Suprapubic skin (tissue), 4 donors: ENCODE measurements at regions not wholly inside any gene's neighbourhood (a gene's known extent, or its start where the extent isn't known, plus 50 kb on each side); places are given as distances from the start of the nearest gene placed in this dataset.
A peak's percentile ranks its signal among the peaks of the same experiment; 100 is the strongest.

ENCODE experiments used
- DNase-seq, 2 donors: peaks; one replicate each; pipeline ENCODE4 v3.0.0-alpha.2; 2019; ENCODE audit warnings: low spot score in 2 of 2
- H3K27ac ChIP-seq: fragments of 200-600 bp; sonication (generic); one replicate; pipeline ENCODE4 v1.5.1; 2019
- H3K27me3 ChIP-seq: fragments of 200-600 bp; sonication (generic); one replicate; pipeline ENCODE4 v1.5.1; 2019
- H3K36me3 ChIP-seq: fragments of 200-600 bp; sonication (generic); one replicate; pipeline ENCODE4 v1.5.1; 2019
- H3K4me1 ChIP-seq: fragments of 200-600 bp; sonication (generic); one replicate; pipeline ENCODE4 v1.5.1; 2019
- H3K4me3 ChIP-seq: fragments of 200-600 bp; sonication (generic); one replicate; pipeline ENCODE4 v1.5.1; 2019; ENCODE audit warnings: mild to moderate bottlenecking
- H3K9me3 ChIP-seq: fragments of 200-600 bp; sonication (generic); one replicate; pipeline ENCODE4 v1.5.1; 2019
- EP300 ChIP-seq: sonication (generic); formaldehyde crosslinking; IDR thresholded peaks from one replicate; pipeline ENCODE4 v1.6.1; 2017; ENCODE audit warnings: antibody characterized with exemption
- POLR2A ChIP-seq, 2 donors: fragments of 450-650 bp; IDR thresholded peaks; one replicate each; pipeline ENCODE4 v1.6.1; 2017; ENCODE audit warnings: antibody characterized with exemption in 2 of 2, mild to moderate bottlenecking in 2 of 2, moderate library complexity in 2 of 2
- POLR2AphosphoS5 ChIP-seq, 3 donors: sonication (generic); formaldehyde crosslinking; IDR thresholded peaks; one replicate each; pipeline ENCODE4 v1.6.1; 2017; ENCODE audit warnings: antibody characterized with exemption in 3 of 3
- WGBS: methylation state at CpG from one replicate; pipeline ENCODE4 v1.1.5; 2018; 5-methylcytosine and 5-hydroxymethylcytosine counted together
- TF ChIP-seq, protein P1 (sequence below), 2 donors: fragments of 200-600 bp in 1 of 2; fragments of 450-650 bp in 1 of 2; sonication (generic) in 1 of 2; IDR thresholded peaks; one replicate each; pipeline ENCODE4 v1.5.1; 2016 to 2019; ENCODE audit warnings: antibody characterized with exemption in 2 of 2, mild to moderate bottlenecking in 1 of 2, moderate library complexity in 1 of 2

DNA sequence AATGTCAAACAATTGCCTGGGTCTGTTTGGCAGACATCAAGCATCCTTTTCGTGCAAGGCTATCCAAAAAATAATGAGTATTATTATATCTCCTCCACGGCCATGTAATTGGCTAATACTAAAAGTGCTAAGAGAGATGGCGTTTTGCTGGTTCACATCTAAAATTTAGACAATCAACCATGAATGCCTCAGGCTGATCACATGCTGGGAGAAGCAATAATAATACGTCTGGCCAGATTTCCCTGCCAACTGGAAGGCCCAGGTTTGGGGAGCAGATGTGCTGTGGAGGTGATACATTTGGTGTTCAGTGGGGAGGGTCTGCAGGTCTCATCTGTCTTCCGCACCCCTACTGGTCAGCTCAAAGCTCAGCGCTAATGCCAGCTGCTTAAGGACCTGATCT lies 60.3 kb upstream of the CREB1 start:
- no peak for TF ChIP-seq EP300
- no peak for TF ChIP-seq POLR2AphosphoS5 (IDR thresholded peaks at IDR 0.05)
- TF ChIP-seq, protein P1, sequence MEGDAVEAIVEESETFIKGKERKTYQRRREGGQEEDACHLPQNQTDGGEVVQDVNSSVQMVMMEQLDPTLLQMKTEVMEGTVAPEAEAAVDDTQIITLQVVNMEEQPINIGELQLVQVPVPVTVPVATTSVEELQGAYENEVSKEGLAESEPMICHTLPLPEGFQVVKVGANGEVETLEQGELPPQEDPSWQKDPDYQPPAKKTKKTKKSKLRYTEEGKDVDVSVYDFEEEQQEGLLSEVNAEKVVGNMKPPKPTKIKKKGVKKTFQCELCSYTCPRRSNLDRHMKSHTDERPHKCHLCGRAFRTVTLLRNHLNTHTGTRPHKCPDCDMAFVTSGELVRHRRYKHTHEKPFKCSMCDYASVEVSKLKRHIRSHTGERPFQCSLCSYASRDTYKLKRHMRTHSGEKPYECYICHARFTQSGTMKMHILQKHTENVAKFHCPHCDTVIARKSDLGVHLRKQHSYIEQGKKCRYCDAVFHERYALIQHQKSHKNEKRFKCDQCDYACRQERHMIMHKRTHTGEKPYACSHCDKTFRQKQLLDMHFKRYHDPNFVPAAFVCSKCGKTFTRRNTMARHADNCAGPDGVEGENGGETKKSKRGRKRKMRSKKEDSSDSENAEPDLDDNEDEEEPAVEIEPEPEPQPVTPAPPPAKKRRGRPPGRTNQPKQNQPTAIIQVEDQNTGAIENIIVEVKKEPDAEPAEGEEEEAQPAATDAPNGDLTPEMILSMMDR (IDR thresholded peaks at IDR 0.05), result no peak
- no peak for TF ChIP-seq POLR2A (IDR thresholded peaks at IDR 0.05)
- Histone ChIP-seq H3K36me3 (no peaks in the 10 kb centered on the region), H3K27ac (no peak overlapping the region), H3K9me3 (no peaks in the 10 kb centered on the region), H3K4me1 (peaks cover 5% of the 10 kb centered on the region), H3K4me3 (no peak overlapping the region), H3K27me3 (no peaks in the 10 kb centered on the region)
- 74% methylated on average over 5 of the region's 6 CpGs for WGBS
- DNase-seq, result no peak

DNA sequence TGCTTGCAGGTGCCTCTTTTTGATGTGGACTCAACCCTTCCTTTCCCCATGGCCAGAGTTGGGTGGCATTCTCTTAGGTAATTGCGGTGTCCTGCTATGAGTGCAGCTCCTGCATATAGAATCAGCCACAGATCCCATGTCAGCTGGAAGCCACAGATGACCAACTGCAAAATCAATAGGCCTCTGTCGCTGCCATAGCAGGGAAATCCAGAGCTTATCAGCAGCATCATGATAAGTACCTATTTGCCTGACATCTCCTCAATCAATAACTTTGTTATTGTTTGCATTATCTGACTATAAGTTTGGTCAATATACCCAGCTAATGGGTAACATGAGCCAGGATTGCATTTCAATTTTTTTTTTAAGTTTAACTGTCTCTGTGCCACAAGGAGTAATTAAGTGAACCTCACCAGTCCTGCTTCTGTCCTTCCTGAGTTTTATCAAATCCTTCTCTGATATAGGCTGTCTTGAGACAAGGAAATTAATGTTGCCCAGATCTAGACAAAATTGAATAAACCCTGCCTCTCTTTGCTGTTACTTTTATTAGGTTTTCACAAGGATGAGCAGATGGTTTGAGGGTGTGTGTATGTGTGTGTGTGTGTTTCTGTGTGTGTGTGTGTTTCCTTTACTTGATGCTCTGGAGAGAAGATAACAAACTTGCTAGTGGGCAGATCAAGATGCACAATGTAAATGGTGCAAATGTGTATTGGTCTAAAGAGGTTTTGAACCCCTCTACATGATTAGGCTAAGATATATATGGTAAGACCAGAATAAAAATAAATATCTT lies 59.6 kb upstream of the CREB1 start:
- Histone ChIP-seq H3K9me3 (no peaks in the 10 kb centered on the region), H3K27me3 (no peaks in the 10 kb centered on the region), H3K27ac (no peak overlapping the region), H3K4me3 (no peak overlapping the region), H3K4me1 (peaks cover 12% of the 10 kb centered on the region), H3K36me3 (no peaks in the 10 kb centered on the region)
- no peak for DNase-seq
- WGBS, result 95% methylated on average over 2 of the region's 2 CpGs
- no peak for TF ChIP-seq POLR2AphosphoS5 (IDR thresholded peaks at IDR 0.05)
- TF ChIP-seq POLR2A (IDR thresholded peaks at IDR 0.05), result no peak
- no peak for TF ChIP-seq EP300

DNA sequence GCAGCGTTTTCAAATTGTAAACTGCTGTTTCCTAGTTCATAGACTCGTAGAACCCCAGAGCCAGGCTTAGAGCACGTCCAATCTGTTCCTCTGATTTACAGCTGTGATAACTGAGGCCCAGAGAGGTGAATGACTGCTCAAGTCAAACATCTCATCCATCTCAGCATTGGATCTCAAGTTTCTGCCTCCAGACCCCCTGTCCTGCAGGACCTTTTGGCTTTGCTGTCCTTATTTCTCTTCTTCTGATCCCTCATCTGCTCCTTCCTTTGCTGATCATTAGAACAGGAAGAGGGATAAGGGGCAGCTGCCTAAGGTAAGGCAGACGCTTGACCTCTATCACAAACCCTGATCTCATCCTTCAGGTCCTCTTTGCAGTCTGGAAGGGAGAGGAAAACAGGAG lies 58.5 kb upstream of the CREB1 start:
- no peaks in the 10 kb centered on the region for H3K27me3 ChIP-seq
- H3K36me3 ChIP-seq, result no peaks in the 10 kb centered on the region
- 83% methylated on average over 4 of the region's 4 CpGs for WGBS
- DNase-seq, result no peak
- no peak for TF ChIP-seq EP300
- no peak overlapping the region for H3K27ac ChIP-seq
- H3K4me1 ChIP-seq, result peaks cover 12% of the 10 kb centered on the region
- no peak overlapping the region for H3K4me3 ChIP-seq
- no peaks in the 10 kb centered on the region for H3K9me3 ChIP-seq

DNA sequence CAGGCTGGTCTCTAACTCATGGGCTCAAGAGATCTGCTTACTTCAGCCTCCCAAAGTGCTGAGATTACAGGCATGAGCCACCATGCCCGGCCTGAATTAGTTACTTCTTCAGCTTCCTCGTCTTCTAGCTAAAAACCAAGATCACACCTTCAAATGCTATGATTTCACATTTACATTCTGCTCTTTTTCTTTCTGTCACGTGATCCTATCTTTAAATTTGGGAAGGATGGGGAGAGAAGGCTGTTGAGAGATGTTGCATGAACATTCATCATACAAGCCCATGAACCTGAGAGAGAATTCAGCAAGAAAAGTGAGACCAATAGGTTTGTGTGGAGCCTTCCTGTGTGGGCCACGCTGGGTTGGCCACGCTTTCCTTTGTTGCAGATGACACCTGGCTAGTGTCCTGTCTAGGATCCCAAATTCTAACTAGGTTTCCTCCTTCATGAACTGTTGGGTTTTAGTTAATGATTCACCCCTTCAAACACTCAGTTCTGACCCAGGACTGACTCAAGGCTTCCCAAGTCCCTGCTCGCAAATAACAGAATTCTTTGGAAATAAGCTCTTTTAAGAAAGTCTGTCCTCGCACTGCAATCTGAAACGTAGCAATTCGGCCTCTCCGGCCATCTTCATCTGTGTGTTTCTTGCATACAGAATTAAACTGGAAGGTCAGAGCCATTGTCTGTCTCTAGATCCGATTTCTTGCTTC lies 57.3 kb upstream of the CREB1 start:
- Histone ChIP-seq H3K4me1 (peaks cover 12% of the 10 kb centered on the region), H3K27me3 (no peaks in the 10 kb centered on the region), H3K4me3 (no peak overlapping the region), H3K27ac (no peak overlapping the region), H3K9me3 (no peaks in the 10 kb centered on the region), H3K36me3 (no peaks in the 10 kb centered on the region)
- WGBS, result 91% methylated on average over 11 of the region's 11 CpGs
- no peak for TF ChIP-seq POLR2AphosphoS5 (IDR thresholded peaks at IDR 0.05)
- TF ChIP-seq, protein P1 (IDR thresholded peaks at IDR 0.05), result no peak
- no peak for TF ChIP-seq POLR2A (IDR thresholded peaks at IDR 0.05)
- TF ChIP-seq EP300, result no peak
- DNase-seq, result no peak

DNA sequence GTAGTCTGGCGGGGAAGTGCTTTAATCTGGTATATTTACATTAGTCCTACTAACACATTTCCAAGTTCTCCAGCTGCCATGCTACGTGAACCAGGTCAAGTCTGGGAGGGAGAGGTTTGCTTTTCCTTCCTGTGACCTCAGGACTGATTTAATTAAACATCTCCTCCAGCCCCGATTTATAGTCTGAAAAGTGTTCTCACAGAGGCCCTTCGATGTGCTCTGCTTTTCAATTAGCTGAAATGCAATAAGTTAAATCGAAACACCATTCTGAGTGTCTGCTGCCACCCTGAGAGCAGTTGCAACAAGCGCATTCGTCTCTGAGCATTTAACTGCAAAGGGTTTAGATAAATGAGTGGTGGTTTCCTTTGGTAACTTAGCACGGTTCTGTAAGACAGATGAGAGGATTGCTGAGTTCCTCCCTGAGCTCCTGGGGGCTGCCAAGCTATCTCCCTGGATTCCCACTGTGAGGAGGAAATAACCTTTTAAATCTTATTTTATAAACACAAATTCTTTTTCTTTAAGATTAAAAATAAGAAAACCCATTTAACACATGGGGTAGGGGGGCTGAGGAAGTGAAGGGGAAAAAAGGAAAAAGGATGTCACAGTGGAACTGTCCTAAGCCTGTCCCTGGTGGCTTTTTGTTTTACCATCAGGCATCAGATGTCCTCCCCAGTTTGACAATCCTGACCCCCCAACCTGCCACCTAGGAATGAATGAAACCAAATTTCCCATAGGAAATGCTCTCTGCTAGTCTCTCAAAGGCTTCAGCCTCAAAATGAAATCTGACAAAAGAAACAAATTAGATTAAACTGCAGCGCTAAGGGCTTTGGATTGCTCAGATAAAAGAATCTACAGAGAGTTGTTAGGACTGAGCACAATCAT lies 56.5 kb upstream of the CREB1 start:
- H3K4me3 ChIP-seq, result no peak overlapping the region
- no peak overlapping the region for H3K27ac ChIP-seq
- H3K4me1 ChIP-seq, result peaks cover 12% of the 10 kb centered on the region
- no peaks in the 10 kb centered on the region for H3K36me3 ChIP-seq
- DNase-seq, result no peak
- no peaks in the 10 kb centered on the region for H3K9me3 ChIP-seq
- H3K27me3 ChIP-seq, result no peaks in the 10 kb centered on the region
- 24% methylated on average over 9 of the region's 9 CpGs for WGBS
- TF ChIP-seq, protein P1 (IDR thresholded peaks at IDR 0.05), result peak in 1 of 2 donors; percentile 51
- TF ChIP-seq POLR2A (IDR thresholded peaks at IDR 0.05), result no peak

DNA sequence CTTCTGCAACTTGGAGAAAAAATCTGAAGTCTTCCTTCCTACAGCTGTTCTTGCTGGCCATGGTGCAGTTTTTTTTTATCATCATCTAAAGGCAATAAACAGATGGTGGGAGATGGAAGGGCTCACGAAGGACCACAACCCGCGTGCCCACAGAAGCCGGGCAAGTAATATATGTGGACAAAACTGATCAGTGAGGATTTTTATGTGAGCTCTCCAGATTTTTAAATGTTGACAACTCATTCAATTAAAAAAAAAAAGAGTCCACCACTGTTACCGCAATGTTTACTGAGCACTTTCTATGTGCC lies 55.9 kb upstream of the CREB1 start:
- DNase-seq, result no peak
- H3K4me3 ChIP-seq, result no peak overlapping the region
- 82% methylated on average over 5 of the region's 5 CpGs for WGBS
- H3K9me3 ChIP-seq, result no peaks in the 10 kb centered on the region
- TF ChIP-seq POLR2A (IDR thresholded peaks at IDR 0.05) (no peak), EP300 (no peak), POLR2AphosphoS5 (IDR thresholded peaks at IDR 0.05) (no peak)
- TF ChIP-seq, protein P1 (IDR thresholded peaks at IDR 0.05), result no peak
- no peaks in the 10 kb centered on the region for H3K27me3 ChIP-seq
- H3K27ac ChIP-seq, result no peak overlapping the region
- no peaks in the 10 kb centered on the region for H3K36me3 ChIP-seq
- H3K4me1 ChIP-seq, result peaks cover 12% of the 10 kb centered on the region
